Retinal pigment epithelial cell (primary cell): ENCODE measurements at regions not wholly inside any gene's neighbourhood (a gene's known extent, or its start where the extent isn't known, plus 50 kb on each side); places are given as distances from the start of the nearest gene placed in this dataset.

Source experiments
- DNase-seq: peaks from one replicate; pipeline ENCODE4 v3.0.0-alpha.2; 2010; ENCODE audit warnings: low read depth
- H3K4me3 ChIP-seq: 2 replicates; pipeline ENCODE4 v1.5.1; 2011; ENCODE audit warnings: mild to moderate bottlenecking, low read length, control low read depth, moderate library complexity
- CTCF ChIP-seq: conservative IDR thresholded peaks from 2 replicates; pipeline ENCODE4 v1.5.1; 2011; ENCODE audit warnings: low read depth, low read length, control low read depth, inconsistent platforms

DNA sequence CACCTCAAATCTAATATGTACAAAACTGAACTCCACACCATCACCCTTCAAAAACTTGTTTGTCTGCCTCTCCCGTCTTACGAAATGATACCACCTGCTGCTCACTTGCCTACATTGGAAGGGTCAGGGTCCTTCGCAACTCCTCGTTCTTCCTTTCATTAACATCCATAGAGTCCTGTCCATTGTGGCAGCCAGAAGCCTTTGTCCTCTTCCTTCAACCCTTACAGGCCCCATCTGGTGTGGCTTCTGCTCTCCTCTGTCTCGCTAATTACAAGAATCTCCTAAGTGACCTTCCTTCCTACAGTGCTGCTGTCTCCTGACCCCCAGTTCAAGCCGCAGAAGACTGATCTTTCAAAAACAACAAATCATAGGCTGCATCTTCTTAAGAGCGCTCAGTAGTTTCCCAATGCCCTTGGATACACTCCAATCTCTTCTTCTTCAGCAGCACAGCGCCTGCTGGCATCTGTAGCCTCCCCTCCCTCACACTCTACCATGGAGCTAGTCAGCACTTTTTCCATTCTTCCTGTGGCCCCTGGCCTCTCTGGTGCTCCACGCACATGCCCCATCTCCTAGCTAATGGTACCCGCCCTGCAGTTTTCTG lies 382.7 kb downstream of the LIG4 start:
- H3K4me3 ChIP-seq, result no peak overlapping the region
- TF ChIP-seq CTCF, result no peak
- no peak for DNase-seq

DNA sequence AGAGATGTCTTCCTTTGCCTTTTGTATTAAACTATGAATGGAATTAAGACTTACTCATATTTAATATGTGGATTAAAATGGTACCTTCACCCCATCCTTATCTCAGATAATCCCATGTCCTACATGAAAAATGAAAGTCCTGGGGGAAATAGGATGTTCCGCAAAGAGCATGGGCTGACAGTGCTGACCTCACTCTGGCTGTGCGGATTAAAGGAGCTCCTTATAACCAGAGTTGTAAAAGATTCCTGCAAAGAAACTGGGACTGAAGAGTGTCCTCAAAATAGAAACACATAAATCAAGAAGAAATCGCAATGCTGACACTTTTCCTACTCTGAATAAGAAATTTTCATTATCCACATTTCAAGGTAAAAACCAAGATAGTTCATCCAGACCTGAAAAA lies 384.5 kb downstream of the LIG4 start:
- TF ChIP-seq CTCF, result no peak
- no peak overlapping the region for H3K4me3 ChIP-seq
- DNase-seq, result no peak

GRCh38 chr13:107827840-107828549 lies 387.3 kb downstream of the LIG4 start:
- no peak for TF ChIP-seq CTCF
- no peak for DNase-seq
- H3K4me3 ChIP-seq, result no peak overlapping the region

DNA sequence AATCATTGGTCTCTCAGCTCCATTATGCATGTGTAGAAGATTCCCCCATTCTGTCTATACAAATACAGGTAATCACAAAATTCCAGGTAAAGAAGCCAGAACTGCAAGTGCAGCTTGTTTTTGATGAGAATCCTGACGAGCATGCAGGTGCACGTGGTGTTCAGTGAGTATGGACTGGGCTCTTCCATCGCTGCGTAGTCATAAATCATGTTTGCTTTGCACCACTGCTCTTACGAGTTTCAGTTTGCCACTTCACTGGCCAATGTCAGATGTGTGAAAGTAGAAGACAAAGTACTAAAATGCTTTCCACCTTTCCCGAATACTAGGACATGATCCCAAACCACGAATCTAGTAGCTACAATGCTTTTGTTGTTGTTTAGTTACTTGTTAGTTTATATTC lies 390.7 kb downstream of the LIG4 start:
- H3K4me3 ChIP-seq, result no peak overlapping the region
- no peak for TF ChIP-seq CTCF
- no peak for DNase-seq

GRCh38 chr13:107822006-107822405 lies 393.3 kb downstream of the LIG4 start:
- no peak for DNase-seq
- TF ChIP-seq CTCF, result no peak
- no peak overlapping the region for H3K4me3 ChIP-seq

GRCh38 chr13:107821492-107821891 lies 393.8 kb downstream of the LIG4 start:
- no peak for DNase-seq
- TF ChIP-seq CTCF, result no peak

DNA sequence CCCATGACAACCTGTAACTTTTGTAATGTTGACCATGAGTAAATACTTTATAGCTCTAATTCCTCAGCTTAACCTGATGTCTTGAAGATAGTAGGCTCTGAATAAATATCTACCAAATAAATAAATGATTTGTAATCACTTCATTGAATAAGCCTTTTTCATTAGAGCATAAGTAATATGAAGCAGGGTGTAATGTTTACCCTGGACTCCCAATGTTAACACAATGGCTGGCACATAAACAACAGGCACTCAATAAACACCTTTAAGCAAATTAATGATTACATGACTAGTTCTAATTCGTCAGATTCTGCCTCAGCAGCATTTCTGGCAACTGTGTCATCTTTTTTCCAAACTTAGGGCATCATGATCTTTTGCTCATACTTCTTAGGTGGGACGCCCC lies 396.3 kb downstream of the LIG4 start:
- TF ChIP-seq CTCF, result no peak
- DNase-seq, result no peak
- no peak overlapping the region for H3K4me3 ChIP-seq

More at GRCh38 chr13:107821492-107821891, 393.8 kb downstream of the LIG4 start:
- no peak overlapping the region for H3K4me3 ChIP-seq
